ENCODE measurements at regions not wholly inside any gene's neighbourhood (a gene's known extent, or its start where the extent isn't known, plus 50 kb on each side); places are given as distances from the start of the nearest gene placed in this dataset.
"Not testable (repeated sequence)": the region's sequence is repeated elsewhere in the genome, so short reads cannot be mapped to it uniquely, and the experiment has no call there.

DNA sequence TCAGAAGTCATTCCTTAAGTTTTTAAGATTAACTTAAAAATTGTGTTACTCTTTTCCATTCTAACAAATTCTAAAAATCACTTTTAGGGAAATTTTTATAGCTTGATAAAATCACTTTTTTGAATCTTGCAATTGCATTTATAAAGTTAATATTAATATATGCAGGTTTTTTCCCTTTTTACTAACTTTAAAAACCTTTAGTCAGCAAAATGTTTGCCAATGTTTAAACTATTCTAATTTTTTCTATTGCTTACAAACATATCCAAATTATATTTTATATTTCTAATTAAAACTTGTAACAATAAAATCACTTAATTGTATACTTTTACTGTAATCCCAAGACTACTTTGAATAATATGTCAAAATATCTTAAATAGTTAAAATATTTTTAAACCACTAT lies 839.4 kb downstream of the TBL1XR1 start:
- intact Hi-C loops (cut with micrococcal nuclease) = no loop called here
- no peaks in the 10 kb centered on the region for H3K27me3 Mint-ChIP-seq (ENCODE audit: insufficient read depth)

DNA sequence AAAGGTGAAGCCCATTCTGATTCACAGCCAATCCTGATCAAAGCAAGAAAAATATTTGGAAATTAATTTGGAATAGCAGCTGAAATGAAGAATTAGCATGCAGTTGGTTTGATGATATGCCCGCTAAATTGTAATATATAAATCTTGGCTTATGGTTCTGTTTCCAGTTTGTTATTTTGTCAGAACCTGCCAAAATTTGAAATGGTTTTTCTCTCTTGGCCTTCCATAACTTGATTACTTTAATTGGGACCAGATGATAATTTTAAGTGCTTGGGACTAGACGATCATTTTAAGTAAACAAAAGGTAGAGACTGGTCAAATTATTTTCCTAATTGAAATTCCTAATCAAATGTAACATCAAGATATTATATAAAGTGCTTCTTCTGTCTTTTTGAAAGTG lies 842.4 kb downstream of the TBL1XR1 start:
- Mint-ChIP-seq H3K27me3 (ENCODE audit: insufficient read depth) (no peaks in the 10 kb centered on the region), H3K9me3 (peaks cover 11% of the 10 kb centered on the region), H3K4me3 (no peak overlapping the region), H3K36me3 (ENCODE audit: low read depth) (no peaks in the 10 kb centered on the region), H3K4me1 (ENCODE audit: low read depth) (no peaks in the 10 kb centered on the region), H3K27ac (no peak overlapping the region)
- no peak for DNase-seq (ENCODE audit: low spot score)
- intact Hi-C loops (cut with micrococcal nuclease) = no loop called here

More for the DNA sequence above, 839.4 kb downstream of the TBL1XR1 start:
- Mint-ChIP-seq H3K9me3 (peaks cover 8% of the 10 kb centered on the region), H3K36me3 (ENCODE audit: low read depth) (no peaks in the 10 kb centered on the region), H3K27ac (no peak overlapping the region), H3K4me1 (ENCODE audit: low read depth) (no peaks in the 10 kb centered on the region), H3K4me3 (no peak overlapping the region)
- no peak for DNase-seq (ENCODE audit: low spot score)

DNA sequence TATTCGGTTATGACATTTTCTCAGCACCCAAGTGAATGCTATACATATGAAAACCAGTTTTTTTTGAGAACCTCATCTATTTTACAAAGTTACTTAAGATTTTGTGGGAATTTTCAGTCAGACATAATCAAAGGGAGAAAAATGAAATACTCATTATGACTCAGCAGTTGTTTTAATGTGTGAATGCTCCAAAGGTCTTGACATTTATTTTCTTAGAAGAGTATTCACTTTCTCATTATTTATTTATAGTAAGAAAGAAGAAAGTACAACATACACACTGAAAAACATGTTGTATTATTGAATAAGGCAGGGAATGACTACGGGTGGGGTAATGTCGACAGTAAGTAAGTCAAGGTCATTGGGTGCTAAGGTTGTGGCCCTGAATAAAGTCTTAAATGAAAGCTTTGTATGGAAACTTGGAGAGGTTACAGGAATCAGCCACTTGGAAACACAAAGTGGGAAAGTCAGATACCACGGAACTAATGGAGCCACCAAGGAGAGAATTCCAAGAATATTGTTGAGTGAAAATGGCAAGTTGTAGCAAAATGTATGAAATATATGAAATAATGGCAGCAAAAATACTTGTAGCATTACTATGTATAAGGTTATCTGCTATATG lies 844.5 kb downstream of the TBL1XR1 start:
- no peaks in the 10 kb centered on the region for H3K4me1 Mint-ChIP-seq (ENCODE audit: low read depth)
- H3K36me3 Mint-ChIP-seq (ENCODE audit: low read depth) = no peaks in the 10 kb centered on the region
- intact Hi-C loops (cut with micrococcal nuclease) = no loop called here
- no peak overlapping the region for H3K27ac Mint-ChIP-seq
- no peak for DNase-seq (ENCODE audit: low spot score)
- H3K9me3 Mint-ChIP-seq = peaks cover 15% of the 10 kb centered on the region
- H3K27me3 Mint-ChIP-seq (ENCODE audit: insufficient read depth) = no peaks in the 10 kb centered on the region
- no peak overlapping the region for H3K4me3 Mint-ChIP-seq

DNA sequence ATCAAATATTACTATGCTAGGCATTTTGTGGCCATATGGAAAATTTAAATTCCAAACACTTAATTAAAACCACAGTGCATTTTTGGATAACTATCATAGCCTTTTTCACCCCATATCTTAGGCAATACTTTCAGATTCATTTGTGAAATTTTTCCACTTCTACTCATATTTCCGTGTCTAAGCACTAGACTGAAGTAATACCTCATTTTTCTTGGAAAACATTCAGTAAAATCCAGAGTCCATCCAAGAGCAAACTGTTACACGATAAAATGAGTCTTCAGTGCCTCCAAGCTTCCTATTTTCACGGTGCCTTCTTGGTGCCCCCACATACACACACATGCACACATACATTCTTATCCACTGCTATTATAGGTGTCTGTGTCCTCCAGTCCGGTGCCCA lies 845.9 kb downstream of the TBL1XR1 start:
- Mint-ChIP-seq H3K9me3 (peaks cover 15% of the 10 kb centered on the region), H3K27me3 (ENCODE audit: insufficient read depth) (no peaks in the 10 kb centered on the region), H3K27ac (no peak overlapping the region), H3K36me3 (ENCODE audit: low read depth) (no peaks in the 10 kb centered on the region), H3K4me1 (ENCODE audit: low read depth) (no peaks in the 10 kb centered on the region), H3K4me3 (no peak overlapping the region)
- DNase-seq (ENCODE audit: low spot score) = no peak
- intact Hi-C loops (cut with micrococcal nuclease) = no loop called here

DNA sequence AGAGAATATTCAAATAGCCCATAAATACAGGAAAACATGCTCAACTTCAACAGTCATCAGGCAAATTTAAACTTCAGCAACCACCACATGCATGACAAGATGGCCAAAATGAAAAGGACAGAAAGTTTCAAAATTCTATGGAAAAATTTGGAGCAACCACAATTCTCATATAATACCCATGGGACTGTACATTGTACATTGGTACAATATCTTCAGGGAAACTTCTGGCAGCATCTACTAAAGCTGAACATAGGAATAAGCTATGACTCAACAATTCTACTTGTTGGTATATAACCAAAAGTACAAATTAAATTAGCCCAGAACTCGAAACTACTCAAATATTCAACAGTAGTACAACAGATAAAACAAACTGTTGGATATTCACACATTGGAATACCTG lies 847.6 kb downstream of the TBL1XR1 start:
- no peaks in the 10 kb centered on the region for H3K4me1 Mint-ChIP-seq (ENCODE audit: low read depth)
- no peak for DNase-seq (ENCODE audit: low spot score)
- intact Hi-C loops (cut with micrococcal nuclease) = no loop called here
- H3K4me3 Mint-ChIP-seq = no peak overlapping the region
- no peaks in the 10 kb centered on the region for H3K27me3 Mint-ChIP-seq (ENCODE audit: insufficient read depth)
- H3K36me3 Mint-ChIP-seq (ENCODE audit: low read depth) = no peaks in the 10 kb centered on the region
- H3K9me3 Mint-ChIP-seq = peaks cover 15% of the 10 kb centered on the region
- H3K27ac Mint-ChIP-seq = no peak overlapping the region

DNA sequence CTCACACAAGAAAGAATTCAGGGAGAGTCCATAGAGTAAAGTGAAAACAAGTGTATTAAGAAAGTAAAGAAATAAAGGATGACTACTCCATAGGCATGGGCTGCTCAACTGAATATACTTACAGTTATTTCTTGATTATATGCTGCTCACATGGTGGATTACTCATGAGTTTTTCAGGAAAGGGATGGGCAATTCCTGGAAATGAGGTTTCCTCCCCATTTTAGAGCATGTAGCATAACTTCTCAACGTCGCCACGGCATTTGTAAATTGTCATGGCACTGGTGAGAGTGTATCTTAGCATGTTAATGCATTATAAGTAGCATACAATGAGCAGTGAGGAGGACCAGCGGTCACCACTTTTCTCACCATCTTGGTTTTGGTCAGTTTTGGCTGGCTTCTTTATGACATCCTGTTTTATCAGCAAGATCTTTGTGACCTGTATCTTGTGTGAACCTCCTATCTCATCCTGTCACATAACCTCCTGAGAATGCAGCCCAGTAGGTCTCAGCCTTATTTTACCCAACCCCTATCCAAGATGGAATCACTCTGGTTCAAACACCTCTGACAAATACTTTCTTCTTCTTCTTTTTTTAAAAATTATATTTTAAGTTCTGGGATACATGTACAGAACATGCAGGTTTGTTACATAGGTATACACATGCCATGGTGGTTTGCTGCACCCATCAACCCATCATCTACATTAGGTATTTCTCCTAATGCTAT lies 849.7 kb downstream of the TBL1XR1 start:
- Mint-ChIP-seq H3K4me3 (no peak overlapping the region), H3K36me3 (ENCODE audit: low read depth) (no peaks in the 10 kb centered on the region), H3K27me3 (ENCODE audit: insufficient read depth) (no peaks in the 10 kb centered on the region), H3K27ac (no peak overlapping the region), H3K4me1 (ENCODE audit: low read depth) (no peaks in the 10 kb centered on the region), H3K9me3 (peaks cover 15% of the 10 kb centered on the region)
- intact Hi-C loops (cut with micrococcal nuclease) = no loop called here
- DNase-seq (ENCODE audit: low spot score) = no peak

DNA sequence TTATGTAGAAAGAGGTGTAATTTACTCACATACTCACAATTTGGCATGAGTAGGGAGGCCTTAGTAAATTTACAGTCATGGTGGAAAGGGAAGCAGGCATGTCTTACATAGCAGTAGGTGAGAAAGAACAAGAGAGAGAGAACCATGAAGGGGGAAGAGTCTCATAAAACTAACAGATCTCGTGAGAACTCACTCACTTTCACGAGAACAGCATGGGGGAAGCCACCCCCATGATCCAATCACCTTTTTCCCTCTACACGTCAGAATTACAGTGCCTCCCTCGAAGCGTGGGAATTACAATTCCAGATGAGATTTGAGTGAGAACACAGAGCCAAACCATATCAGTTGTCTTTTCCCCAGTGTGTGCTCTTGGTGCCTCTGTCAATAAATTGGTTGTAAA lies 855.3 kb downstream of the TBL1XR1 start:
- intact Hi-C loops (cut with micrococcal nuclease) = no loop called here
- no peaks in the 10 kb centered on the region for H3K27me3 Mint-ChIP-seq (ENCODE audit: insufficient read depth)
- no peak overlapping the region for H3K27ac Mint-ChIP-seq
- H3K4me1 Mint-ChIP-seq (ENCODE audit: low read depth) = no peaks in the 10 kb centered on the region
- H3K9me3 Mint-ChIP-seq = no peaks in the 10 kb centered on the region
- DNase-seq (ENCODE audit: low spot score) = no peak
- no peak overlapping the region for H3K4me3 Mint-ChIP-seq
- no peaks in the 10 kb centered on the region for H3K36me3 Mint-ChIP-seq (ENCODE audit: low read depth)

DNA sequence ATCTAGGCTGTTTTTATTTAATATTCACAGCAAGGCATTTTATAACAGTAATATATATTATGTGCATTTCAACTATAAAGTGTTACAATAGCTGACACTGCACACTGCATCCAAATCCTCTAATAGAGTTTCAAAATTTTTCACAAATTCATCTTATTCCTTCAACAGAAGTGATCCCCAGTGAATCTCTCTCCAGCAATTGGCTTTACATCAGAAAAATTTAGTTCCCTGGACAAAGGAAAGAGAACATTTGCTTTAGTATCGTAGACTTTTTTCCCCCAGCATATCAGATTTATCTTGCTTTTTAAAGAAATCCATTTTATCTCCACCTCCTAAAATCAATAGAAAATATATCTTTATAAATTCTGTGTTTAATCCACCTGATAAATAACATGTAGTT lies 868.6 kb downstream of the TBL1XR1 start:
- no peaks in the 10 kb centered on the region for H3K4me1 Mint-ChIP-seq (ENCODE audit: low read depth)
- H3K27me3 Mint-ChIP-seq (ENCODE audit: insufficient read depth) = no peaks in the 10 kb centered on the region
- intact Hi-C loops (cut with micrococcal nuclease) = no loop called here
- no peak overlapping the region for H3K27ac Mint-ChIP-seq
- H3K36me3 Mint-ChIP-seq (ENCODE audit: low read depth) = no peaks in the 10 kb centered on the region
- H3K4me3 Mint-ChIP-seq = no peak overlapping the region
- H3K9me3 Mint-ChIP-seq = peaks cover 9% of the 10 kb centered on the region
- no peak for DNase-seq (ENCODE audit: low spot score)

DNA sequence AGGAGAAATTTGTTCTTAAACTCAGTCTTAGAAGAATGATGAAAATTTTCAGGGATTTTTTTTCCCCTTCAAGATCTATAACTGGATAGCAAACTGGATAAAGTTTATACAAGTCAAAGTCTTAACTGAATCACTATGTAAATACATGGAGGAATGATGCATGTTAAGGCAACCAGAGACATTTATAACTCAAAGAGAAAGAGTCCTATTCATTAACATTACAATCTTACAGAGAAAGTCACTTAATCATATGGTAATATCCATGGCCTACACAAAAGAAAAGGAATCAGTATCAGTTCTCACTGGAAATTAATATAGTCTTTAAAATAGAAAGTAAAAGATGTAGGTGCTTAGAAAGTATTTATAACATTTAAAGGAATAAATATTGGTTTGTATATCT lies 869.1 kb downstream of the TBL1XR1 start:
- no peaks in the 10 kb centered on the region for H3K4me1 Mint-ChIP-seq (ENCODE audit: low read depth)
- no peaks in the 10 kb centered on the region for H3K36me3 Mint-ChIP-seq (ENCODE audit: low read depth)
- no peaks in the 10 kb centered on the region for H3K27me3 Mint-ChIP-seq (ENCODE audit: insufficient read depth)
- peaks cover 9% of the 10 kb centered on the region for H3K9me3 Mint-ChIP-seq
- intact Hi-C loops (cut with micrococcal nuclease) = no loop called here
- DNase-seq (ENCODE audit: low spot score) = no peak
- H3K27ac Mint-ChIP-seq = no peak overlapping the region
- H3K4me3 Mint-ChIP-seq = no peak overlapping the region

DNA sequence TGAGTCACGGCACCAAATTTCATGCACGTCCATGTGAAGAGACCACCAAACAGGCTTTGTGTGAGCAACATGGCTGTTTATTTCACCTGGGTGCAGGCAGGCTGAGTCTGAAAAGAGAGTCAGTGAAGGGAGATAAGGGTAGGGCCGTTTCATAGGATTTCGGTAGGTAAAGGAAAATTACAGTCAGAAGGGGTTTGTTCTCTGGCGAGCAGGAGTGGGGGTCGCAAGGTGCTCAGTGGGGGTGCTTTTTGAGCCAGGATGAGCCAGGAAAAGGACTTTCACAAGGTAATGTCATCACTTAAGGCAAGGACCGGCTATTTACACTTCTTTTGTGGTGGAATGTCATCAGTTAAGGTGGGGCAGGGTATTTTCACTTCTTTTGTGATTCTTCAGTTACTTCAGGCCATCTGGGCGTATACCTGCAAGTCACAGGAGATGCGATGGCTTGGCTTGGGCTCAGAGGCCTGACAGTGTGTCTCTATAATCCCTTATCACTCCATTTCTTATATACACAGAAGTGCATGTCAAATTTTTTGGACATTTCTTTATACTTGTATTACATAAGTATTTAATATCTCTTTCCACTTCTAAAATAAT lies 870.3 kb downstream of the TBL1XR1 start:
- intact Hi-C loops (cut with micrococcal nuclease); H3K36me3 Mint-ChIP-seq (ENCODE audit: low read depth); H3K27me3 Mint-ChIP-seq (ENCODE audit: insufficient read depth); H3K4me1 Mint-ChIP-seq (ENCODE audit: low read depth); H3K27ac Mint-ChIP-seq; H3K4me3 Mint-ChIP-seq; DNase-seq (ENCODE audit: low spot score): not testable (repeated sequence)
- peaks cover 14% of the 10 kb centered on the region for H3K9me3 Mint-ChIP-seq

DNA sequence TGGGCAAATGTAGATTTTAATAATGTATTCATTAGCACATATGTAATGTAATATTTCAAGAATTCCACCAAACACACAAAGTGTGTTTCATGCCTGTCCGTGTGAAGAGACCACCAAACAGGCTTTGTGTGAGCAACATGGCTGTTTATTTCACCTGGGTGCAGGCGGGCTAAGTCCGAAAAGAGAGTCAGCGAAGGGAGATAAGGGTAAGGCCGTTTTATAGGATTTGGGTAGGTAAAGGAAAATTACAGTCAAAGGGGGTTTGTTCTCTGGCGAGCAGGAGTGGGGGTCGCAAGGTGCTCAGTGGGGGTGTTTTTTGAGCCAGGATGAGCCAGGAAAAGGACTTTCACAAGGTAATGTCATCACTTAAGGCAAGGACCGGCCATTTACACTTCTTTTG lies 875.8 kb downstream of the TBL1XR1 start:
- H3K36me3 Mint-ChIP-seq (ENCODE audit: low read depth) = not testable (repeated sequence)

DNA sequence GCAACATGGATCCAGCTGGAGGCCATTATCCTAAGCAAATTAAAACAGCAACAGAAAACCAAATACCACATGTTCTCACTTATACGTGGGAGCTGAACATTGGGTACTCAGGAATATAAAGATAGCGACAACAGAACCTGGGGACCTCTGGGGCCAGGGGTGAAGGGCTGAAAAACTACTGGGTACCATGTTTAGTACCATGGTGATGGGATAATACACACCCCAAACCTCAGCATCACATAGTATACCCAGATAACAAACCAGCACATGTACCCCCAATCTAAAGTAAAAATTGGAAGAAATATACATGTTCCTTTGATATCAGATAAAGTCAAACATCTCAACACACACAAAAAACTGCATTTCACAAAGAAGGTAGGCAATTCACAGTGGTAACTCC lies 876.2 kb downstream of the TBL1XR1 start:
- no peak for DNase-seq (ENCODE audit: low spot score)
- H3K9me3 Mint-ChIP-seq = peaks cover 15% of the 10 kb centered on the region
- intact Hi-C loops (cut with micrococcal nuclease) = no loop called here
- no peaks in the 10 kb centered on the region for H3K36me3 Mint-ChIP-seq (ENCODE audit: low read depth)
- no peak overlapping the region for H3K4me3 Mint-ChIP-seq
- H3K27ac Mint-ChIP-seq = no peak overlapping the region
- H3K27me3 Mint-ChIP-seq (ENCODE audit: insufficient read depth) = no peaks in the 10 kb centered on the region
- H3K4me1 Mint-ChIP-seq (ENCODE audit: low read depth) = no peaks in the 10 kb centered on the region

More for the DNA sequence above, 875.8 kb downstream of the TBL1XR1 start:
- H3K27ac Mint-ChIP-seq; intact Hi-C loops (cut with micrococcal nuclease); H3K27me3 Mint-ChIP-seq (ENCODE audit: insufficient read depth); DNase-seq (ENCODE audit: low spot score); H3K4me3 Mint-ChIP-seq; H3K4me1 Mint-ChIP-seq (ENCODE audit: low read depth): not testable (repeated sequence)
- H3K9me3 Mint-ChIP-seq = peaks cover 15% of the 10 kb centered on the region

DNA sequence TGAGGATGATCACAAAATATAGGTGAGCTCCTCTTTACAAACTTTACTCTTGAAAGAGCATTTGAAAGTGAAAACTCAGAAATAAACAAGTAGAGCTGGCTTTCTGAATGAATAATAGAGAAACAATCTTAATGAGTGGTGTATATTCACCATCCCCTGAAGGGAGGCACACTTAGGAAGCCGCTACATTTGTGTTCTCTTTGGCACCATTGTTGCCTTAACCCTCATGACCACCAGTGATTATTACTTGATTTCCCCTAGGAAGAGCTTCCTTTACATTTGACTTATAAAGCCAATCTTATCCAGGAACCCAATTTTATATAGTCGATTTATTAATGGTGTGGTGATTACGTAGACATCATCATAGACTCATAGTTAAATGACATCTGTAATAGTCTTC lies 883.9 kb downstream of the TBL1XR1 start:
- H3K27ac Mint-ChIP-seq = no peak overlapping the region
- intact Hi-C loops (cut with micrococcal nuclease) = no loop called here
- H3K9me3 Mint-ChIP-seq = peaks cover 4% of the 10 kb centered on the region
- no peaks in the 10 kb centered on the region for H3K4me1 Mint-ChIP-seq (ENCODE audit: low read depth)
- H3K36me3 Mint-ChIP-seq (ENCODE audit: low read depth) = no peaks in the 10 kb centered on the region
- H3K27me3 Mint-ChIP-seq (ENCODE audit: insufficient read depth) = no peaks in the 10 kb centered on the region
- H3K4me3 Mint-ChIP-seq = no peak overlapping the region
- no peak for DNase-seq (ENCODE audit: low spot score)

Measured in activated T-helper 1 cell treated with anti-CD3 and anti-CD28 coated beads, Interleukin-12 subunit alpha, Interleukin-12 subunit beta, Interleukin-2, Interleukin-4 antibody, amounts not matched to agents 30 ng/mL and 10 ng/mL and 1 ng/mL, durations not matched to agents 14 hours and 24 hours and 36 hours (primary cell).